Common myeloid progenitor, CD34-positive (primary cell): ENCODE measurements at regions not wholly inside any gene's neighbourhood (a gene's known extent, or its start where the extent isn't known, plus 50 kb on each side); places are given as distances from the start of the nearest gene placed in this dataset.

Experiments used
- CTCF ChIA-PET: fragments of 350-600 bp; sonication (Branson Sonifier 250); formaldehyde crosslinking; loops from one replicate; lab custom pipeline; 2021; ENCODE audit warnings: antibody characterized with exemption; lab: Charles Lee
- POLR2A ChIA-PET: fragments of 350-600 bp; sonication (Branson Sonifier 250); formaldehyde crosslinking; loops from one replicate; lab custom pipeline; 2021; ENCODE audit warnings: antibody characterized with exemption; lab: Charles Lee
- DNase-seq, 3 donors: peaks; one replicate each; pipeline versions ENCODE4 v3.0.0 to v3.0.0-alpha.2; 2013
- H3K27ac ChIP-seq, 2 experiments: 1 replicate in 1 of 2; 2 replicates in 1 of 2; pipeline ENCODE4 v1.7.0; 2013; ENCODE audit warnings: inconsistent platforms in 2 of 2, low read length in 2 of 2, mild to moderate bottlenecking in 2 of 2, low read depth in 1 of 2, moderate library complexity in 1 of 2; ENCODE audit not compliant: severe bottlenecking in 2 of 2, insufficient read depth in 1 of 2, poor library complexity in 1 of 2
- H3K27me3 ChIP-seq, 5 experiments: replicated peaks in 2 of 5; 1 replicate in 3 of 5; 2 replicates in 2 of 5; pipeline versions ENCODE4 v1.6.1 to v1.7.0; 2013; ENCODE audit warnings: low read length in 4 of 5, mild to moderate bottlenecking in 2 of 5, moderate library complexity in 2 of 5, inconsistent platforms in 1 of 5; ENCODE audit not compliant: insufficient read depth in 5 of 5, control insufficient read depth in 4 of 5
- H3K36me3 ChIP-seq, 4 experiments: 1 replicate in 2 of 4; 2 replicates in 2 of 4; pipeline versions ENCODE4 v1.6.1 to v1.7.0; 2013; ENCODE audit warnings: low read length in 3 of 4, control low read depth in 1 of 4, mild to moderate bottlenecking in 1 of 4; ENCODE audit not compliant: control insufficient read depth in 4 of 4, insufficient read depth in 4 of 4
- H3K4me1 ChIP-seq, 4 experiments: 1 replicate in 3 of 4; 2 replicates in 1 of 4; pipeline versions ENCODE4 v1.6.1 to v1.7.1; 2013; ENCODE audit warnings: low read length in 3 of 4, mild to moderate bottlenecking in 3 of 4, control low read depth in 1 of 4, inconsistent platforms in 1 of 4, moderate library complexity in 1 of 4; ENCODE audit not compliant: control insufficient read depth in 4 of 4, insufficient read depth in 4 of 4; ENCODE audit errors: control extremely low read depth in 1 of 4
- H3K4me3 ChIP-seq, 7 experiments: 1 replicate in 4 of 7; 2 replicates in 3 of 7; pipeline versions ENCODE4 v1.5.1 to v1.7.0; 2013; ENCODE audit warnings: mild to moderate bottlenecking in 7 of 7, low read length in 6 of 7, moderate library complexity in 6 of 7, inconsistent platforms in 2 of 7, low read depth in 2 of 7, control low read depth in 1 of 7; ENCODE audit not compliant: insufficient read depth in 4 of 7, control insufficient read depth in 1 of 7; ENCODE audit errors: extremely low read depth in 1 of 7
- H3K9me3 ChIP-seq, 5 experiments: 1 replicate in 4 of 5; 2 replicates in 1 of 5; pipeline versions ENCODE4 v1.6.1 to v1.7.1; 2013; ENCODE audit warnings: low read length in 4 of 5, mild to moderate bottlenecking in 2 of 5, inconsistent platforms in 1 of 5, low read depth in 1 of 5, moderate library complexity in 1 of 5; ENCODE audit not compliant: control insufficient read depth in 4 of 5, insufficient read depth in 2 of 5; ENCODE audit errors: control extremely low read depth in 1 of 5
- WGBS: methylation state at CpG from one replicate; pipeline ENCODE4 v1.1.5; 2013; ENCODE audit not compliant: insufficient coverage; 5-methylcytosine and 5-hydroxymethylcytosine counted together

- DNase-seq = no peak
- Histone ChIP-seq H3K4me3 (no peak overlapping the region), H3K9me3 (peaks cover 0 to 8% (median 0%) of the 10 kb centered on the region in 5 experiments), H3K27me3 (no peaks in the 10 kb centered on the region), H3K4me1 (no peaks in the 10 kb centered on the region), H3K27ac (no peak overlapping the region), H3K36me3 (no peaks in the 10 kb centered on the region)
- ChIA-PET CTCF (no interaction called here), POLR2A (no interaction called here)
- 86% methylated on average over 2 of the region's 5 CpGs for WGBS
These were observed 182.1 kb downstream of the FAM170A start for GRCh38 chr5:119811458-119811857.

GRCh38 chr5:119814655-119815054, 185.3 kb downstream of the FAM170A start:
- ChIA-PET CTCF (no interaction called here), POLR2A (no interaction called here)
- Histone ChIP-seq H3K4me3 (no peak overlapping the region), H3K27ac (no peak overlapping the region), H3K27me3 (no peaks in the 10 kb centered on the region), H3K9me3 (peaks cover 0 to 1% (median 0%) of the 10 kb centered on the region in 5 experiments), H3K4me1 (no peaks in the 10 kb centered on the region), H3K36me3 (no peaks in the 10 kb centered on the region)
- WGBS = 97% methylated on average over 4 of the region's 6 CpGs
- no peak for DNase-seq

GRCh38 chr5:119816055-119816454, 186.7 kb downstream of the FAM170A start:
- H3K36me3 ChIP-seq = no peaks in the 10 kb centered on the region
- CTCF ChIA-PET = no interaction called here
- no peak overlapping the region for H3K4me3 ChIP-seq
- H3K9me3 ChIP-seq = peaks cover 0 to 1% (median 0%) of the 10 kb centered on the region in 5 experiments
- no peak overlapping the region for H3K27ac ChIP-seq
- DNase-seq = no peak
- no peaks in the 10 kb centered on the region for H3K27me3 ChIP-seq
- POLR2A ChIA-PET = no interaction called here
- no peaks in the 10 kb centered on the region for H3K4me1 ChIP-seq

GRCh38 chr5:119820016-119820415, 190.7 kb downstream of the FAM170A start:
- H3K27ac ChIP-seq = no peak overlapping the region
- POLR2A ChIA-PET = no interaction called here
- DNase-seq = no peak
- H3K36me3 ChIP-seq = no peaks in the 10 kb centered on the region
- no peak overlapping the region for H3K4me3 ChIP-seq
- WGBS = 100% methylated on average over 1 of the region's 1 CpG
- peaks cover 0 to 1% (median 0%) of the 10 kb centered on the region in 5 experiments for H3K9me3 ChIP-seq
- H3K27me3 ChIP-seq = no peaks in the 10 kb centered on the region
- H3K4me1 ChIP-seq = no peaks in the 10 kb centered on the region
- CTCF ChIA-PET = no interaction called here

- Histone ChIP-seq H3K4me3 (no peak overlapping the region), H3K27ac (no peak overlapping the region), H3K27me3 (no peaks in the 10 kb centered on the region), H3K9me3 (peaks cover 0 to 1% (median 0%) of the 10 kb centered on the region in 5 experiments), H3K36me3 (no peaks in the 10 kb centered on the region), H3K4me1 (no peaks in the 10 kb centered on the region)
- DNase-seq = no peak
- 100% methylated on average over 1 of the region's 2 CpGs for WGBS
- POLR2A ChIA-PET = no interaction called here
- CTCF ChIA-PET = no interaction called here
These were observed 191.2 kb downstream of the FAM170A start for GRCh38 chr5:119820608-119821007.

GRCh38 chr5:119828541-119828940, 199.2 kb downstream of the FAM170A start:
- POLR2A ChIA-PET = no interaction called here
- Histone ChIP-seq H3K9me3 (no peaks in the 10 kb centered on the region), H3K4me1 (no peaks in the 10 kb centered on the region), H3K27me3 (no peaks in the 10 kb centered on the region), H3K4me3 (no peak overlapping the region), H3K27ac (no peak overlapping the region), H3K36me3 (no peaks in the 10 kb centered on the region)
- WGBS = 100% methylated on average over 1 of the region's 3 CpGs
- CTCF ChIA-PET = no interaction called here
- no peak for DNase-seq

GRCh38 chr5:119829341-119829740, 200.0 kb downstream of the FAM170A start:
- Histone ChIP-seq H3K36me3 (no peaks in the 10 kb centered on the region), H3K27ac (no peak overlapping the region), H3K9me3 (no peaks in the 10 kb centered on the region), H3K4me1 (no peaks in the 10 kb centered on the region), H3K4me3 (no peak overlapping the region), H3K27me3 (no peaks in the 10 kb centered on the region)
- ChIA-PET POLR2A (no interaction called here), CTCF (no interaction called here)
- no peak for DNase-seq
